Type B pancreatic cell (in vitro differentiated cells): ENCODE measurements at regions not wholly inside any gene's neighbourhood (a gene's known extent, or its start where the extent isn't known, plus 50 kb on each side); places are given as distances from the start of the nearest gene placed in this dataset.

Source experiments
- DNase-seq: peaks from one replicate; pipeline ENCODE4 v3.0.0; 2021; ENCODE audit warnings: mixed read lengths; ENCODE audit not compliant: unreplicated experiment; ENCODE audit errors: extremely low spot score
- H3K27ac Mint-ChIP-seq: 2 replicates; pipeline ENCODE4 v1.8.0; 2021; ENCODE audit warnings: mild to moderate bottlenecking, mixed read lengths
- H3K27me3 Mint-ChIP-seq: 2 replicates; pipeline ENCODE4 v1.8.0; 2021; ENCODE audit warnings: mixed read lengths
- H3K36me3 Mint-ChIP-seq: 2 replicates; pipeline ENCODE4 v1.8.0; 2021; ENCODE audit warnings: mixed read lengths
- H3K4me1 Mint-ChIP-seq: one replicate; pipeline ENCODE4 v1.8.0; 2021; ENCODE audit warnings: mixed read lengths; ENCODE audit not compliant: unreplicated experiment
- H3K4me3 Mint-ChIP-seq: 2 replicates; pipeline ENCODE4 v1.8.0; 2021; ENCODE audit warnings: mild to moderate bottlenecking, mixed read lengths
- H3K9me3 Mint-ChIP-seq: 2 replicates; pipeline ENCODE4 v1.8.0; 2021; ENCODE audit warnings: mixed read lengths
- TF ChIP-seq, protein P1 (sequence below): fragments of 200-600 bp; sonication (generic); conservative IDR thresholded peaks from 2 replicates; pipeline ENCODE4 v1.5.0; 2021; ENCODE audit warnings: antibody characterized with exemption, mild to moderate bottlenecking

- DNase-seq = no peak
- no peaks in the 10 kb centered on the region for H3K27me3 Mint-ChIP-seq
- TF ChIP-seq, protein P1, sequence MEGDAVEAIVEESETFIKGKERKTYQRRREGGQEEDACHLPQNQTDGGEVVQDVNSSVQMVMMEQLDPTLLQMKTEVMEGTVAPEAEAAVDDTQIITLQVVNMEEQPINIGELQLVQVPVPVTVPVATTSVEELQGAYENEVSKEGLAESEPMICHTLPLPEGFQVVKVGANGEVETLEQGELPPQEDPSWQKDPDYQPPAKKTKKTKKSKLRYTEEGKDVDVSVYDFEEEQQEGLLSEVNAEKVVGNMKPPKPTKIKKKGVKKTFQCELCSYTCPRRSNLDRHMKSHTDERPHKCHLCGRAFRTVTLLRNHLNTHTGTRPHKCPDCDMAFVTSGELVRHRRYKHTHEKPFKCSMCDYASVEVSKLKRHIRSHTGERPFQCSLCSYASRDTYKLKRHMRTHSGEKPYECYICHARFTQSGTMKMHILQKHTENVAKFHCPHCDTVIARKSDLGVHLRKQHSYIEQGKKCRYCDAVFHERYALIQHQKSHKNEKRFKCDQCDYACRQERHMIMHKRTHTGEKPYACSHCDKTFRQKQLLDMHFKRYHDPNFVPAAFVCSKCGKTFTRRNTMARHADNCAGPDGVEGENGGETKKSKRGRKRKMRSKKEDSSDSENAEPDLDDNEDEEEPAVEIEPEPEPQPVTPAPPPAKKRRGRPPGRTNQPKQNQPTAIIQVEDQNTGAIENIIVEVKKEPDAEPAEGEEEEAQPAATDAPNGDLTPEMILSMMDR = peak; percentile 58
- no peak overlapping the region for H3K4me3 Mint-ChIP-seq
- H3K36me3 Mint-ChIP-seq = no peaks in the 10 kb centered on the region
- H3K9me3 Mint-ChIP-seq = peaks cover 5% of the 10 kb centered on the region
- H3K27ac Mint-ChIP-seq = no peak overlapping the region
- H3K4me1 Mint-ChIP-seq = no peaks in the 10 kb centered on the region
These were observed 862.6 kb upstream of the PCDH20 start for GRCh38 chr13:62278271-62278670.

- H3K27ac Mint-ChIP-seq = no peak overlapping the region
- H3K4me3 Mint-ChIP-seq = no peak overlapping the region
- TF ChIP-seq, protein P1 = no peak
These were observed 836.1 kb upstream of the PCDH20 start for GRCh38 chr13:62251734-62252133.

DNA sequence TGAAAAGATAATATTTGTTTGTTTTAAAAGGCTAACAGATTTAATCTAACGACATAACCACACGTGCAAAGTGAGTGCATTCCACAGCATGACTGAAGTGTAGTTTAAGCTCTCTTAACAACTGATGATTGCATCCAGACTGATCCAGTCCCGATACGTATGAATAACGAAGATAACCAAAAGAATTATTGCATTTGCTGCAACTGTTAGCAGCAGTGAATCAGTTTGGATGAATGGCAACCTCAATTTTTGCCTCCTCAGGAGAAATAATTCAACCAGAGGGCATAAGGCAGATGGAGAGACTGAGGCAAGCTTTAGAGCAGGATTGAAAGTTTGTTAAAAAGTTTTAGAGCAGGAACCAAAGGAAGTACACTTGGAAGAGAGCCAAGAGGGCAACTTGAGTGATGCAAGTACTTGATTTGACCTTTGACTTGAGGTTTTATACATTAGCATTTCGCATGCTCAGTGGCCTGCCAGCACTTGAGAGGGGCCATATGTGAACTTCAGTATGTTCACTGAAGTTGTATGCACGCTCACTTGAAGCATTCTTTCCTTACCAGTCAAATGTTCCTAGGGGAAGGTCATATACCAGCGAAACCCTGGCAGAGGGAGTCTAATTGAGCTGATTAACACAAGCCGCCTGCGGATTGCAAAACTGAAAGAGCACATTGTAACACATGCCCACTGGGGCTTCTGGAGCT is 835.0 kb upstream of the PCDH20 start:
- Mint-ChIP-seq H3K27ac (no peak overlapping the region), H3K4me1 (peaks cover 20% of the 10 kb centered on the region), H3K4me3 (no peak overlapping the region), H3K9me3 (no peaks in the 10 kb centered on the region), H3K36me3 (no peaks in the 10 kb centered on the region), H3K27me3 (no peaks in the 10 kb centered on the region)
- no peak for DNase-seq
- TF ChIP-seq, protein P1 = no peak

More at GRCh38 chr13:62251734-62252133, 836.1 kb upstream of the PCDH20 start:
- no peaks in the 10 kb centered on the region for H3K27me3 Mint-ChIP-seq
- DNase-seq = no peak
- peaks cover 20% of the 10 kb centered on the region for H3K4me1 Mint-ChIP-seq
- H3K9me3 Mint-ChIP-seq = no peaks in the 10 kb centered on the region
- no peaks in the 10 kb centered on the region for H3K36me3 Mint-ChIP-seq

DNA sequence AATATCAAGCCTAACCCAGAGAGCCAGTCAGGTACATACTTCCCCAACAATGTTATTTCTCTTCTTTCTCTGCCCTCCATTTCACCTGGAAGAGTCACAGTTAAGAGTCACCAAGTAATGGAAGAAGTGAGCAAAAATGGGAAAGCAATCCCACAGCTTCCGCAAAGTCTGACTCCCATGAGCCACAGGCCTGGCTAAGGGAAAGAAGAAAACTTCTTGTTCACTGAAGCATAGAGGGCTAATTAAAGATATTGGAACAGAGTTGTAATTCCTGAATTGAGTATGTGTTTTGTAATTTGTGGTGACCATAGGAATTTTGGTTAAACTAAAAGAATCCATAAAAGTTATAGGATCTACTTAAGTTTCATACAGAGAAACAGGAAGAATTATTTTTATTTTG is 830.9 kb upstream of the PCDH20 start:
- no peak for DNase-seq
- Mint-ChIP-seq H3K27ac (no peak overlapping the region), H3K27me3 (no peaks in the 10 kb centered on the region), H3K36me3 (no peaks in the 10 kb centered on the region), H3K4me3 (no peak overlapping the region), H3K9me3 (no peaks in the 10 kb centered on the region), H3K4me1 (peaks cover 15% of the 10 kb centered on the region)
- TF ChIP-seq, protein P1 = no peak

DNA sequence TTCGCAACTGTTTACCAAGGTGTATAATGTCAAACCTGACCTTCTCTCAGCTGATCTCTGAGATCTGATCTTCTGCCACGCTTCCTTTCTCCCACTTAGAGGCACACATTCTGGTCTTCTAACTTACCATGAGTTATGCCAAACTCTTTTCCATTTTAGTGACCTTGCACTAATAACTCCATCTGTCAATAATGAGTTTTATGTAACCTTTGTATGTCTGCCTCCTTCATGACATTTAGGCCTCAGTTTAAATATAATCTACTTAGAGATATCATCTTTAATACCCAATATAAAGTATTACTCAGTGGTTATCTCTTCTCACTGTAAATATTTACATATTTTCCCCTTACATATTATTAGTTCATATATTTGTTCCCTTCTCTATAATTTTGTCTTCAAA is 827.5 kb upstream of the PCDH20 start:
- DNase-seq = no peak
- TF ChIP-seq, protein P1 = no peak
- Mint-ChIP-seq H3K27ac (no peak overlapping the region), H3K4me1 (no peaks in the 10 kb centered on the region), H3K9me3 (no peaks in the 10 kb centered on the region), H3K4me3 (no peak overlapping the region), H3K27me3 (no peaks in the 10 kb centered on the region), H3K36me3 (no peaks in the 10 kb centered on the region)
